Common myeloid progenitor, CD34-positive (primary cell): ENCODE measurements at regions not wholly inside any gene's neighbourhood (a gene's known extent, or its start where the extent isn't known, plus 50 kb on each side); places are given as distances from the start of the nearest gene placed in this dataset.

Experiments used
- CTCF ChIA-PET: fragments of 350-600 bp; sonication (Branson Sonifier 250); formaldehyde crosslinking; loops from one replicate; lab custom pipeline; 2021; ENCODE audit warnings: antibody characterized with exemption; lab: Charles Lee
- POLR2A ChIA-PET: fragments of 350-600 bp; sonication (Branson Sonifier 250); formaldehyde crosslinking; loops from one replicate; lab custom pipeline; 2021; ENCODE audit warnings: antibody characterized with exemption; lab: Charles Lee
- DNase-seq, 3 donors: peaks; one replicate each; pipeline versions ENCODE4 v3.0.0 to v3.0.0-alpha.2; 2013
- H3K27ac ChIP-seq, 2 experiments: 1 replicate in 1 of 2; 2 replicates in 1 of 2; pipeline ENCODE4 v1.7.0; 2013; ENCODE audit warnings: inconsistent platforms in 2 of 2, low read length in 2 of 2, mild to moderate bottlenecking in 2 of 2, low read depth in 1 of 2, moderate library complexity in 1 of 2; ENCODE audit not compliant: severe bottlenecking in 2 of 2, insufficient read depth in 1 of 2, poor library complexity in 1 of 2
- H3K27me3 ChIP-seq, 5 experiments: replicated peaks in 2 of 5; 1 replicate in 3 of 5; 2 replicates in 2 of 5; pipeline versions ENCODE4 v1.6.1 to v1.7.0; 2013; ENCODE audit warnings: low read length in 4 of 5, mild to moderate bottlenecking in 2 of 5, moderate library complexity in 2 of 5, inconsistent platforms in 1 of 5; ENCODE audit not compliant: insufficient read depth in 5 of 5, control insufficient read depth in 4 of 5
- H3K36me3 ChIP-seq, 4 experiments: 1 replicate in 2 of 4; 2 replicates in 2 of 4; pipeline versions ENCODE4 v1.6.1 to v1.7.0; 2013; ENCODE audit warnings: low read length in 3 of 4, control low read depth in 1 of 4, mild to moderate bottlenecking in 1 of 4; ENCODE audit not compliant: control insufficient read depth in 4 of 4, insufficient read depth in 4 of 4
- H3K4me1 ChIP-seq, 4 experiments: 1 replicate in 3 of 4; 2 replicates in 1 of 4; pipeline versions ENCODE4 v1.6.1 to v1.7.1; 2013; ENCODE audit warnings: low read length in 3 of 4, mild to moderate bottlenecking in 3 of 4, control low read depth in 1 of 4, inconsistent platforms in 1 of 4, moderate library complexity in 1 of 4; ENCODE audit not compliant: control insufficient read depth in 4 of 4, insufficient read depth in 4 of 4; ENCODE audit errors: control extremely low read depth in 1 of 4
- H3K4me3 ChIP-seq, 7 experiments: 1 replicate in 4 of 7; 2 replicates in 3 of 7; pipeline versions ENCODE4 v1.5.1 to v1.7.0; 2013; ENCODE audit warnings: mild to moderate bottlenecking in 7 of 7, low read length in 6 of 7, moderate library complexity in 6 of 7, inconsistent platforms in 2 of 7, low read depth in 2 of 7, control low read depth in 1 of 7; ENCODE audit not compliant: insufficient read depth in 4 of 7, control insufficient read depth in 1 of 7; ENCODE audit errors: extremely low read depth in 1 of 7
- H3K9me3 ChIP-seq, 5 experiments: 1 replicate in 4 of 5; 2 replicates in 1 of 5; pipeline versions ENCODE4 v1.6.1 to v1.7.1; 2013; ENCODE audit warnings: low read length in 4 of 5, mild to moderate bottlenecking in 2 of 5, inconsistent platforms in 1 of 5, low read depth in 1 of 5, moderate library complexity in 1 of 5; ENCODE audit not compliant: control insufficient read depth in 4 of 5, insufficient read depth in 2 of 5; ENCODE audit errors: control extremely low read depth in 1 of 5
- WGBS: methylation state at CpG from one replicate; pipeline ENCODE4 v1.1.5; 2013; ENCODE audit not compliant: insufficient coverage; 5-methylcytosine and 5-hydroxymethylcytosine counted together

- POLR2A ChIA-PET: no interaction called here
- WGBS: under 1% methylated on average over 41 of the region's 57 CpGs
- Histone ChIP-seq H3K9me3 (peaks cover 0 to 19% (median 4%) of the 10 kb centered on the region in 5 experiments), H3K4me1 (peaks cover 0 to 9% (median 4%) of the 10 kb centered on the region in 4 experiments), H3K4me3 (peak overlapping the region in 2 of 7 experiments; percentile 19 to 29), H3K27ac (no peak overlapping the region), H3K27me3 (peaks cover 27 to 95% (median 45%) of the 10 kb centered on the region in 5 experiments), H3K36me3 (no peaks in the 10 kb centered on the region)
- DNase-seq: peak in 1 of 3 donors; percentile 1
- CTCF ChIA-PET: no interaction called here
These were observed 192.8 kb downstream of the PRDM2 start for GRCh38 chr1:13892671-13893325.

- Histone ChIP-seq H3K27me3 (peaks cover 24 to 95% (median 41%) of the 10 kb centered on the region in 5 experiments), H3K4me3 (peak overlapping the region in 2 of 7 experiments; percentile 19 to 29), H3K9me3 (peaks cover 0 to 16% (median under 1%) of the 10 kb centered on the region in 5 experiments), H3K27ac (no peak overlapping the region), H3K4me1 (peaks cover 0 to 9% (median 4%) of the 10 kb centered on the region in 4 experiments), H3K36me3 (no peaks in the 10 kb centered on the region)
- POLR2A ChIA-PET: no interaction called here
- no peak for DNase-seq
- 26% methylated on average over 11 of the region's 13 CpGs for WGBS
- CTCF ChIA-PET: no interaction called here
These were observed 193.4 kb downstream of the PRDM2 start for GRCh38 chr1:13893409-13893821.

GRCh38 chr1:13896932-13897331 lies 196.9 kb downstream of the PRDM2 start:
- Histone ChIP-seq H3K9me3 (no peaks in the 10 kb centered on the region), H3K36me3 (no peaks in the 10 kb centered on the region), H3K4me3 (no peak overlapping the region), H3K27me3 (peaks cover 16 to 68% (median 20%) of the 10 kb centered on the region in 5 experiments), H3K27ac (no peak overlapping the region), H3K4me1 (peaks cover 0 to 9% (median 4%) of the 10 kb centered on the region in 4 experiments)
- 100% methylated on average over 2 of the region's 2 CpGs for WGBS
- DNase-seq: no peak
- CTCF ChIA-PET: no interaction called here
- POLR2A ChIA-PET: no interaction called here

GRCh38 chr1:13898406-13898805 lies 198.4 kb downstream of the PRDM2 start:
- no peaks in the 10 kb centered on the region for H3K9me3 ChIP-seq

GRCh38 chr1:13899856-13900255 lies 199.9 kb downstream of the PRDM2 start:
- Histone ChIP-seq H3K9me3 (peaks cover 0 to 4% (median 0%) of the 10 kb centered on the region in 5 experiments), H3K27ac (no peak overlapping the region), H3K36me3 (no peaks in the 10 kb centered on the region), H3K4me1 (no peaks in the 10 kb centered on the region), H3K4me3 (no peak overlapping the region), H3K27me3 (peaks cover 2 to 42% (median 2%) of the 10 kb centered on the region in 5 experiments)
- no peak for DNase-seq
- ChIA-PET CTCF (no interaction called here), POLR2A (no interaction called here)
- WGBS: 81% methylated on average over 4 of the region's 7 CpGs

More at GRCh38 chr1:13898406-13898805, 198.4 kb downstream of the PRDM2 start:
- Histone ChIP-seq H3K36me3 (no peaks in the 10 kb centered on the region), H3K27ac (no peak overlapping the region), H3K4me3 (no peak overlapping the region), H3K27me3 (peaks cover 10 to 53% (median 13%) of the 10 kb centered on the region in 5 experiments), H3K4me1 (no peaks in the 10 kb centered on the region)
- DNase-seq: no peak
- CTCF ChIA-PET: no interaction called here
- 91% methylated on average over 5 of the region's 6 CpGs for WGBS
- POLR2A ChIA-PET: no interaction called here

GRCh38 chr1:13900583-13900982 lies 200.6 kb downstream of the PRDM2 start:
- no peak for DNase-seq
- Histone ChIP-seq H3K27ac (no peak overlapping the region), H3K36me3 (no peaks in the 10 kb centered on the region), H3K9me3 (peaks cover 0 to 6% (median 0%) of the 10 kb centered on the region in 5 experiments), H3K4me1 (no peaks in the 10 kb centered on the region), H3K4me3 (no peak overlapping the region), H3K27me3 (peaks cover 0 to 36% (median 2%) of the 10 kb centered on the region in 5 experiments)
- CTCF ChIA-PET: no interaction called here
- POLR2A ChIA-PET: no interaction called here
- no CpG with 5 or more reads among the region's 1 CpG for WGBS

GRCh38 chr1:13901039-13901438 lies 201.1 kb downstream of the PRDM2 start:
- no peak for DNase-seq
- H3K36me3 ChIP-seq: no peaks in the 10 kb centered on the region
- CTCF ChIA-PET: no interaction called here
- H3K4me3 ChIP-seq: no peak overlapping the region
- H3K4me1 ChIP-seq: no peaks in the 10 kb centered on the region
- H3K27me3 ChIP-seq: peaks cover 0 to 34% (median 2%) of the 10 kb centered on the region in 5 experiments
- POLR2A ChIA-PET: no interaction called here
- WGBS: 93% methylated on average over 5 of the region's 10 CpGs
- no peak overlapping the region for H3K27ac ChIP-seq
- peaks cover 0 to 6% (median 0%) of the 10 kb centered on the region in 5 experiments for H3K9me3 ChIP-seq
